GM13977 (cell line): ENCODE measurements at regions not wholly inside any gene's neighbourhood (a gene's known extent, or its start where the extent isn't known, plus 50 kb on each side); places are given as distances from the start of the nearest gene placed in this dataset.

ENCODE experiments used
- DNase-seq: peaks from one replicate; pipeline ENCODE4 v3.0.0; 2012; ENCODE audit warnings: low spot score
- in situ Hi-C: fragments of 300-500 bp; cut with MboI; formaldehyde crosslinking; loops from one replicate; pipeline ENCODE4 v1.12.0; 2022; ENCODE audit warnings: low sequenced_read_pairs, low pct_unique_long_range_greater_than_20kb, mixed read lengths, inconsistent platforms; ENCODE audit not compliant: unreplicated experiment
- TF ChIP-seq, protein P1 (sequence below): IDR thresholded peaks from 2 replicates; pipeline ENCODE4 v1.5.1; 2012; ENCODE audit warnings: mild to moderate bottlenecking, control low read depth; ENCODE audit not compliant: insufficient read depth; ENCODE audit errors: extremely low read depth, missing control alignments

DNA sequence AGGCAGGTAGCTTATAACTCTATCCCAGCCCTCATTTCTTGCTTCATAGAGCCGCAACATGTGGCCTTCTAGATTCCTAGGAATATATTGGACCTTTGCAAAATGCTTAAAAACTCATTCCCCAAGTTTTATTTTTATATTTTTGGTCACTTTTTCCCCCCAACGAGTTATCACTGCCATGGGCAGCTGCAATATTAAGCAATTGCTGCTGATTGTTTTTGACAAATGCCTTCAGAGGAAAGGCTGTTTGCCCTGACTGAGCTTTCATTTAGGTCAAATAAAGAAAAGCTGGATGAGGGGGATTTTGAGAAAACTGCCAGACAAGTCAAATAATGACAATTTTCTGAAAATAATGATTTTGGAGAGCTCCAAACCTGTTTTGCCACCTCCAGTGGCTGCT is 976.9 kb upstream of the MBL2 start:
- no peak for DNase-seq
- in situ Hi-C loops = no loop called here
- TF ChIP-seq, protein P1, sequence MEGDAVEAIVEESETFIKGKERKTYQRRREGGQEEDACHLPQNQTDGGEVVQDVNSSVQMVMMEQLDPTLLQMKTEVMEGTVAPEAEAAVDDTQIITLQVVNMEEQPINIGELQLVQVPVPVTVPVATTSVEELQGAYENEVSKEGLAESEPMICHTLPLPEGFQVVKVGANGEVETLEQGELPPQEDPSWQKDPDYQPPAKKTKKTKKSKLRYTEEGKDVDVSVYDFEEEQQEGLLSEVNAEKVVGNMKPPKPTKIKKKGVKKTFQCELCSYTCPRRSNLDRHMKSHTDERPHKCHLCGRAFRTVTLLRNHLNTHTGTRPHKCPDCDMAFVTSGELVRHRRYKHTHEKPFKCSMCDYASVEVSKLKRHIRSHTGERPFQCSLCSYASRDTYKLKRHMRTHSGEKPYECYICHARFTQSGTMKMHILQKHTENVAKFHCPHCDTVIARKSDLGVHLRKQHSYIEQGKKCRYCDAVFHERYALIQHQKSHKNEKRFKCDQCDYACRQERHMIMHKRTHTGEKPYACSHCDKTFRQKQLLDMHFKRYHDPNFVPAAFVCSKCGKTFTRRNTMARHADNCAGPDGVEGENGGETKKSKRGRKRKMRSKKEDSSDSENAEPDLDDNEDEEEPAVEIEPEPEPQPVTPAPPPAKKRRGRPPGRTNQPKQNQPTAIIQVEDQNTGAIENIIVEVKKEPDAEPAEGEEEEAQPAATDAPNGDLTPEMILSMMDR = no peak

DNA sequence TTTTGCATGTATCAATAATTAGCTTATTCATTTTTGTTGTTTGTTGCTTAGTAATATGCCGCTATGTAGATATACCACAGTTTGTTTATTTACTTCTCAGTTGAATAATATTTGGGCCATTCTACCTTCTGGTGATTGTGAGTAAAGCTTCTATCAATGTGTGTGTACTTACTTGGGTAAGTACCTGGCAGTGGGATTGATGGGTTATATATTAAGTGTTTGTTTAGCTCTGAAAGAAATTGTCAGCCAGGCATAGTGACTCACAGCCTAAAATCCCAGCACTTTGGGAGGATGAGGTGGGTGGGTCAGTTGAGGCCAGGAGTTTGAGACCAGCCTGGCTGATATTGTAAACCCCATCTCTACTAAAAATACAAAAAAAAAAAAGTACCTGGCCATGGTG is 975.7 kb upstream of the MBL2 start:
- in situ Hi-C loops = no loop called here
- TF ChIP-seq, protein P1 = no peak

DNA sequence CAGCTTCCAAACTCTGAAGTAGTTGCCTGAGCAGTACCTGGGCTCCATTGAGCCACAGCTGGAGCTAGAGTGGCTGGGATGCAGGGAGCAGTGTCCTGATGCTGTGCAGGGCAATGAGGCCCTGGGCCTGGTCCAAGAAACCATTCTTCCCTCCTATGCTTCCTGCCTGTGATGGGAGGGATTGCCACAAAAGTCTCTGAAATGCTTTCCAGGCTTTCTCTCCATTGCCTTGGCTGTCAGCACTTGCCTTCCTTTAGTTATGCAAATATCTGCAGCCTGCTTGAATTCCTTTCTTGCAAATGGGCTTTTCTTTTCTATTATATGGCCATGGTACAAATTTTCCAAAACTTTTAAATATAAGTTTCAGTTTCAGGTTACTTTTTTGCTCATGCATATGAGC is 972.2 kb upstream of the MBL2 start:
- no peak for DNase-seq
- in situ Hi-C loops = no loop called here
- TF ChIP-seq, protein P1 = no peak

More for the DNA sequence above, 975.7 kb upstream of the MBL2 start:
- no peak for DNase-seq

DNA sequence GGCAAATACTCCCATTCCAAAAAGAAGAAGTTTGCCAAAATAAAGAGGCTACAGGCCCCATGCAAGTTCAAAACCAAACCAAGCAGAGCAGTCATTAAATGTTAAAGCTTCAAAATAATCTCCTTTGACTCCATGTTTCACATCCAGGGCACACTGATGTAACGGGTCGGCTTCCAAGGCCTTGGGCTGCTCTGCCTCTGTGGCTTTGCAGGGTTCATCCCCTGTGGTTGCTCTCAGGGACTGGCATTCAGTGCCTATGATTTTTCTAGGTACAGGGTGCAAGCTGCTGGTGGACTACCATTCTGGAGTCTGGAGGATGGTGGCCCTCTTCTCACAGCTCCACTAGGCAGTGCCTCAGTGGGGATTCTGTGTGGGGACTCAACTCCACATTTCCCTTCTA is 971.6 kb upstream of the MBL2 start:
- TF ChIP-seq, protein P1 = no peak
- in situ Hi-C loops = no loop called here
- no peak for DNase-seq

DNA sequence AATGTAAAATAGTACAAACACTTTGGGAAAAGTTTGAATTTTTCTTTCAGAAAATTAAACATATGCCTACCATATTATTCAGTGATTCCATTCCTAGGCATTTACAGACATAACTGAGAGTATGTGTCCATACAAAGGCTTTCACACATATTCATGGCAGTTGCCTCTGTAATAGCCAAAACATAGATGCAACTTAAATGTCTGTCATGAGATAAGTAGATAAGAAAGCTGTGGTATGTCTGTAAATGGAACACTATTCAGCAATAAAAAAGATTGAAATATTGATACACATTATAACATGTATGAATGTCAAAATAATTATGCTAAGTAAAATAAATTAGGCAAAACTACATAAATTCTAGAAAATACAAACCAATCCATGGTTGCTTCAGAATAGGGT is 964.5 kb upstream of the MBL2 start:
- in situ Hi-C loops = no loop called here
- TF ChIP-seq, protein P1 = no peak

DNA sequence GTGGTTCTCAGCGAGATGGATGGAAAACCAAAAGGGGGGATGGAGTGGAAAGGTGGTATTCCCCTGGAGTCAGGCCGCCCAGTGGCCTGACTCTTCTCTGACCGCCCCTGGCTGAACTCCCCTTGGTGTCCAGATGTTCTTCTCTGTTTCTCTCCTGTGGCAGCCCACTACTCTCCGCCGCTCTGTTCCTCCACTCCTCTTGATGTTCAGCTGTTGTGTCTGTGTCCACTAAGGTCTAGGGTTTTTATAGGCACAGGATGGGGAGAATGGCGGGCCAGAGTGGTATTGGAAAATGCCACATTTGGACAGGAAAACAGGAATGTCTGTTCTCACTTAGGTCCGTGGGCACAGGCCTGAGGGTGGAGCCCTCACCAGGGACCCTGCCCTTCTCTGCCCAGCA is 954.3 kb upstream of the MBL2 start:
- TF ChIP-seq, protein P1 = no peak
- in situ Hi-C loops = no loop called here
- DNase-seq = no peak

More for the DNA sequence above, 964.5 kb upstream of the MBL2 start:
- no peak for DNase-seq

DNA sequence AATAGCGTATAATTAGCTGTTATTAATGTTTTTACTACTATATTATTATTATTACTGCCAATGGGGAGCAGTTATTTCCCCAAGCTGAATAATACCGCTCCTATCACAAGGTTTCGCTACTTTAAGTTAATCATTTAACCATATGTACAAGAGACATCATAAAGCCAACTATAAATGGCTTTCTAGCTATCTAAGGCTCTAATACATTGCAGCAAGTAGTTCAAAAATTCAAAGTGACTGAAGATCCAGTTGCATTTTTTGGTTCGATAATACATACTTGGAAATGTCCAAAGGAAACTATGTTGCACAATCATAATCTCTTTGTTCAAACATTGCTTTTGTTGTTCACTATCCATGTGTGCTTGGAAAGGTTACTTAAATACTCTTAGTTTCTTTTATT is 952.0 kb upstream of the MBL2 start:
- in situ Hi-C loops = no loop called here
- TF ChIP-seq, protein P1 = no peak
- no peak for DNase-seq
